ENCODE measurements at regions not wholly inside any gene's neighbourhood (a gene's known extent, or its start where the extent isn't known, plus 50 kb on each side); places are given as distances from the start of the nearest gene placed in this dataset.
A peak's percentile ranks its signal among the peaks of the same experiment; 100 is the strongest.
"Not testable (repeated sequence)": the region's sequence is repeated elsewhere in the genome, so short reads cannot be mapped to it uniquely, and the experiment has no call there.

DNA sequence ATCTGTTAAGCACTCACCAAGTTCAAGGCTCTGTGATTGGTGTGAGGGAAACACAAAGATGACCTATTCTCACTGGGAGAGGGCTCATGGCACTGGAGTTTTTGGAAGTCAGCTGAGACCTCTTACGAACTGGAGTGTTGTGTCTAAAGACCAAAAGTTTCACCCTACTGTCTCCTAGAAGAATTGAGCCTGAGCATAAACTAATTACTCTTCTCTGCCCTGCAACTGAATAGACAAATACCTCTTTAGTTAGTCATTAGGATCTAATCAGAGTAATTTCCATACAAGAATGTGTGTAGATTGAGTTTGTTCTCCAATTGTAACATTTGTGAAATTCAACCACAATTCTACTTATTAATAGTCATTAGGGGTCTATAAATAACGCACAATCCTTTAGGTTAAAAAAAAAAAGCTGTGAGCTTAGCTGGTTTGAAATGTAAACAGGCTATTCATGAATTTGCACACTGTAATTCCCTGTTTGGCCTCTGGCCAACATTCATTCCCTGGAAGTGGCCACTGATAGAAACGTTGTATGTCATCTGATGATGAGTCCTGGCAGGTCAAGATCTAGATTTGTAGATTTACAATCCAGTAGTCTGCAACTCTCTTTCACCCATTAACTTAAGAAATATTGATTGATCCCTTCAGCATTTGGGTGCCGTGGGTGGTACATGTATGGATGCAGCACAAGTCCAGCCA is 76.8 kb upstream of the SOX14 start:
- in situ Hi-C loops (cut with HindIII; ENCODE audit: low pct_unique_long_range_greater_than_20kb, low sequenced_read_pairs): no loop called here
- TF ChIP-seq JUND (IDR thresholded peaks at IDR 0.05; ENCODE audit: low read depth): no peak
- DNase-seq (ENCODE audit: low read depth in 1 of 2, low spot score in 1 of 2): no peak

DNA sequence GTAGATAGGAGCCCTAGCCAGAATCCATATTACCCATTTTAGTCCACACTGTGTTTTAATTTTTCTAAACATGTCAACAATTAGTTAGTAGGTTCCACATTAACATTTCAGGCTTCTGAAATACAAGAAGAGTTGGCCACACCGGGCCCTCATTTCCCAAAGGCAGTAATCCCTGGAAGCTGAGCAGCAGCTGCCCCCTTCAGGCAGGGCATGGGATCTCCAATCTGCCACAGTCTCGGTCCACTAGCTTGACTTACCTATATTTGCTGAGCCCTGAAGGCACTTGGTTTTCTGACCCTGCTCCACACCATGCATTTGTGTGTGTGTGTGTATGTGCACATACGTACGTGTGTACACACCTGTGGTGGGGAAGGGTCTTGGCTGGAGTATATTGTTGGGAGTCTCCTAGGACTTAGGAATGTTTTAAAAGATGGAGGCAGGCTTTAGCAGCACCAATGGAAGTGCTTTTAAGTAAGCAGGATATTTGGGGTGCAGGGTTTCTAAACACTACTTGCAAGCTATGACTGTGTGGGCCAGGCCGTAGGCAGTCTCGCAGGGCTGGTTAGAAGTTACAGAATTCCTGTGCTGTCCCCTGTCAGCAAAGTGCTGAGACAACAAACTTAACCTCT is 71.2 kb upstream of the SOX14 start:
- no peak for TF ChIP-seq JUND (IDR thresholded peaks at IDR 0.05; ENCODE audit: low read depth)
- DNase-seq (ENCODE audit: low read depth in 1 of 2, low spot score in 1 of 2): peak; percentile 15 to 75
- in situ Hi-C loops (cut with HindIII; ENCODE audit: low pct_unique_long_range_greater_than_20kb, low sequenced_read_pairs): no loop called here

DNA sequence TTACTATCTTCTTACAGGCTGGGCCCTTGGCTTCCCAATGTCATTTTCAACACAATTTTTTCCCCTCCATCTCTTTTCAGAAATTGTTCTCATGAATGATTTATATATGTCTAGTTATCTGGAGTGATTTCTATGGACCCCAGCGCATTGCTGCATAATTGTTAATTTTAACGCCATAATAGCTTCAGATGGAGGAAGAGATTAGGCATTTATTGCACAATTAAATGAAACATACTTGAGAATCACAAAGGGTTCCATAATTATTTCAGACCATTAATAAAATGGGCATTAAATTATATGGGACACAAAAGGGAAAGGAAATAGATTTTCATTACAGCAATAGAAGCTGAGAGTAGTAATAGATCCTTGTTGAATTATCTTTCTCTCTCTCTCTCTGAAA is 70.3 kb upstream of the SOX14 start:
- no peak for DNase-seq (ENCODE audit: low read depth in 1 of 2, low spot score in 1 of 2)
- no peak for TF ChIP-seq JUND (IDR thresholded peaks at IDR 0.05; ENCODE audit: low read depth)
- in situ Hi-C loops (cut with HindIII; ENCODE audit: low pct_unique_long_range_greater_than_20kb, low sequenced_read_pairs): no loop called here

DNA sequence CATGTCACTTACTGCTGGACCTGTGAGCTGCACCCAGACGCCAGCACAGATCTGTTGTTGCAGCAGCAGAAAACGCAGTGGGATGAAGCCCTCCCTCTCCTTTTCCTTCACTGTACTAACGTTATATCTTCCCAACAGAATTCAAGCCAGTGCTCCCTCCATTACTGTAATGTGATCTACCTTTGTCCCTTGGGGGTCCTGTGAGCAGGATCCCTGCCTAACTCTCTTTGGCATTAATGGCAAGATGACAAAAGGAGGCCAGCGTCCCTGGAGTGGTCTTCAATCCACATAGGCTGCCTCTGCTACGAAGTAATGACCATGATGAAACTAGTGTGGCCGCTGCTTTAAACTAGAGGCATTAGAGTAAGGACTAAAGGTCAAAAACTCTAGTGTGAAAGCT is 69.3 kb upstream of the SOX14 start:
- in situ Hi-C loops (cut with HindIII; ENCODE audit: low pct_unique_long_range_greater_than_20kb, low sequenced_read_pairs): no loop called here
- DNase-seq (ENCODE audit: low read depth in 1 of 2, low spot score in 1 of 2): no peak

DNA sequence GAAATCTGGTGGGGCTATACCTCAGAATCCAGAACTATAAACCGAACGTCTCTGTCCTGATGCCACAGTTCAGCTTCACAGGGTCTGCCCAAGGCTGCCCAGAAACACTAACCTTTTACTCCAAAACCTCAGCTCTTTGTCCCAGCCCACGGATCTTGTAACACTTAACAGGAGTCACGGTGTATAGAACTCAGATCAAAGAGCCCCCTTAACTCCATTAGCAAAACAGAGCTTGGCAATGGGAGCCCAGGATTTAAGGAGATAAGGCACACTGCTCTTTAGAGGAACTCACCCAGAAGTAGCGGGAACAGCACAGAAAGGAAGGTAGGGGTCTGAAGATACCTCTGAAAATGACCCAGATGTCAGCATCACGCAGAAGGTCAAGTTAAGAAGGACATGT is 68.8 kb upstream of the SOX14 start:
- TF ChIP-seq JUND (IDR thresholded peaks at IDR 0.05; ENCODE audit: low read depth): no peak
- DNase-seq (ENCODE audit: low read depth in 1 of 2, low spot score in 1 of 2): no peak
- in situ Hi-C loops (cut with HindIII; ENCODE audit: low pct_unique_long_range_greater_than_20kb, low sequenced_read_pairs): no loop called here

More for the DNA sequence above, 69.3 kb upstream of the SOX14 start:
- TF ChIP-seq JUND (IDR thresholded peaks at IDR 0.05; ENCODE audit: low read depth): no peak

DNA sequence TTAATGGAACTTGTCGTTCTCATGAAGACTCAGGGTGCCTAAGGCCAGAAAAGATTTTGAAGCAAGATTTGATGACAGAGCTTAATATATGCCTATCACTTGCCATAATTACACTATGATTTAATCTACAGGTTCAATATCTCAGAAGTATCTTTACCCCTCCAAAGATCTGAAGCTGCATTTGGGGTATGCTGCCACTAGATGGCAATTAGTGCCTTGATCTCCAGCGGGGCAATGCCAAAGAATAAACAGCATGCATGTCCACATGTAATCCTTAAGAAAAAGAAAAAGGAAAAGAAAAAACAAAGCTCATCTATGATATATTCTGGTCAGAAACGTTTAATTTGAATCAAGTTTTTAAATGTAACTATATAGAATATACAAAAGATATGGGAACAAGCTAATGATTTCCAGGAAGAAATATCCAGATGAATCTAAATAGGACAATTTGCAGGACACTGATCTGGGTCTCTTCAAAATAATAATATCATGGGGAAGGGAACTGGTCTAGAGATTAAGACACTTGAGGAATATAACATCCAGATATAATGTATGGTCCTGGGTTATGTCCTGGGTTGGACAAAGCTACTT is 55.0 kb upstream of the SOX14 start:
- DNase-seq (ENCODE audit: low read depth in 1 of 2, low spot score in 1 of 2): peak; percentile 56
- in situ Hi-C loops (cut with HindIII; ENCODE audit: low pct_unique_long_range_greater_than_20kb, low sequenced_read_pairs): no loop called here
- no peak for TF ChIP-seq JUND (IDR thresholded peaks at IDR 0.05; ENCODE audit: low read depth)

DNA sequence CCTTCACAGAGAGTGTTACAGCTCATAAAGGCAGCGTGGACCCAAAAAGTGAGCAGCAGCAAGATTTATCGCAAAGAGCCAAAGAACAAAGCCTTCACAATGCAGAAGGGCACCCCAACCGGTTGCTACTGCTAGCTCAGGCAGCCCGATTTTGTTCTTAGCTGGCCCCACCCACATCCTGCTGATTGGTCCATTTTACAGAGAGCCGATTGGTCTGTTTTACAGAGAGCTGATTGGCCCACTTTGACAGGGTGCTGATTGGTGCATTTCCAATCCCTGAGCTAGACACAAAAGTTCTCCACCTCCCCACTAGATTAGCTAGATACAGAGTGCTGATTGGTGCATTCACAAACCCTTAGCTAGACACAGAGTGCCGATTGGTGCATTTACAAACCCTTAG is 50.1 kb upstream of the SOX14 start:
- in situ Hi-C loops (cut with HindIII; ENCODE audit: low pct_unique_long_range_greater_than_20kb, low sequenced_read_pairs); DNase-seq (ENCODE audit: low read depth in 1 of 2, low spot score in 1 of 2): not testable (repeated sequence)

Measured in T47D (cell line).